NCI-H1436 (cell line): ENCODE measurements at regions not wholly inside any gene's neighbourhood (a gene's known extent, or its start where the extent isn't known, plus 50 kb on each side); places are given as distances from the start of the nearest gene placed in this dataset.
"Not testable (repeated sequence)": the region's sequence is repeated elsewhere in the genome, so short reads cannot be mapped to it uniquely, and the experiment has no call there.

ENCODE experiments used
- DNase-seq: peaks from one replicate; lab custom pipeline; 2025; lab: John Stamatoyannopoulos, UW

GRCh38 chrX:151042842-151043241 is 59.7 kb downstream of the HMGB3 start:
- no peak for DNase-seq

- DNase-seq = not testable (repeated sequence)
Measured at GRCh38 chrX:151066373-151066772, 83.2 kb downstream of the HMGB3 start.

GRCh38 chrX:151073767-151074166 is 90.6 kb downstream of the HMGB3 start:
- DNase-seq = no peak

- DNase-seq = no peak
Measured at GRCh38 chrX:151081016-151081415, 95.4 kb upstream of the GPR50 start.

- DNase-seq = peak; percentile 42
Measured at GRCh38 chrX:151082077-151082948, 94.1 kb upstream of the GPR50 start.

GRCh38 chrX:151084454-151084853 is 91.9 kb upstream of the GPR50 start:
- DNase-seq = no peak

GRCh38 chrX:151085207-151085606 is 91.2 kb upstream of the GPR50 start:
- no peak for DNase-seq

GRCh38 chrX:151088221-151088620 is 88.2 kb upstream of the GPR50 start:
- no peak for DNase-seq

- no peak for DNase-seq
Measured at GRCh38 chrX:151099001-151099400, 77.4 kb upstream of the GPR50 start.

- DNase-seq = no peak
Measured at GRCh38 chrX:151100799-151101198, 75.6 kb upstream of the GPR50 start.

- not testable (repeated sequence) for DNase-seq
Measured at GRCh38 chrX:151113200-151113599, 63.2 kb upstream of the GPR50 start.
